ENCODE measurements at regions not wholly inside any gene's neighbourhood (a gene's known extent, or its start where the extent isn't known, plus 50 kb on each side); places are given as distances from the start of the nearest gene placed in this dataset.
A peak's percentile ranks its signal among the peaks of the same experiment; 100 is the strongest.
"Not testable (repeated sequence)": the region's sequence is repeated elsewhere in the genome, so short reads cannot be mapped to it uniquely, and the experiment has no call there.

GRCh38 chr7:123273185-123273584, 73.4 kb upstream of the SLC13A1 start:
- DNase-seq (no peak), ATAC-seq (no peak)
- intact Hi-C loops (cut with DNase I, micrococcal nuclease) = no loop called here

- DNase-seq (no peak), ATAC-seq (no peak)
- intact Hi-C loops (cut with DNase I, micrococcal nuclease) = no loop called here
Measured at GRCh38 chr7:123271856-123272255, 72.1 kb upstream of the SLC13A1 start.

- intact Hi-C loops (cut with DNase I, micrococcal nuclease) = no loop called here
- no peak for ATAC-seq
- no peak for DNase-seq
Measured at GRCh38 chr7:123271231-123271630, 71.5 kb upstream of the SLC13A1 start.

- intact Hi-C loops (cut with DNase I, micrococcal nuclease) = no loop called here
- no peak for DNase-seq
- ATAC-seq = no peak
Measured at GRCh38 chr7:123270570-123270969, 70.8 kb upstream of the SLC13A1 start.

GRCh38 chr7:123265853-123266252, 66.1 kb upstream of the SLC13A1 start:
- no peak for DNase-seq
- intact Hi-C loops (cut with DNase I, micrococcal nuclease) = no loop called here
- no peak for ATAC-seq

GRCh38 chr7:123264820-123265219, 65.1 kb upstream of the SLC13A1 start:
- intact Hi-C loops (cut with DNase I, micrococcal nuclease); DNase-seq; ATAC-seq: not testable (repeated sequence)

- ATAC-seq (peak; percentile 97), DNase-seq (peak; percentile 9 to 33)
Measured at GRCh38 chr7:123260428-123260960, 60.7 kb upstream of the SLC13A1 start.

GRCh38 chr7:123259759-123260158, 60.0 kb upstream of the SLC13A1 start:
- intact Hi-C loops (cut with DNase I, micrococcal nuclease) = no loop called here
- ATAC-seq (no peak), DNase-seq (no peak)

More at GRCh38 chr7:123260428-123260960, 60.7 kb upstream of the SLC13A1 start:
- intact Hi-C loops (cut with DNase I, micrococcal nuclease) = no loop called here

All from left colon (tissue), 2 donors.